NCI-H69 (cell line): ENCODE measurements at regions not wholly inside any gene's neighbourhood (a gene's known extent, or its start where the extent isn't known, plus 50 kb on each side); places are given as distances from the start of the nearest gene placed in this dataset.
A peak's percentile ranks its signal among the peaks of the same experiment; 100 is the strongest.

Source experiments
- DNase-seq: peaks from one replicate; lab custom pipeline; 2025; lab: John Stamatoyannopoulos, UW

- DNase-seq, result no peak
These were observed 139.3 kb upstream of the PMEPA1 start for GRCh38 chr20:57849121-57849520.

GRCh38 chr20:57848282-57848681 is 138.5 kb upstream of the PMEPA1 start:
- no peak for DNase-seq

- peak; percentile 26 for DNase-seq
These were observed 137.3 kb upstream of the PMEPA1 start for GRCh38 chr20:57847104-57847503.

GRCh38 chr20:57844626-57845596 is 135.1 kb upstream of the PMEPA1 start:
- DNase-seq, result no peak

GRCh38 chr20:57843941-57844625 is 134.3 kb upstream of the PMEPA1 start:
- DNase-seq, result no peak

GRCh38 chr20:57842720-57843119 is 132.9 kb upstream of the PMEPA1 start:
- peak; percentile 7 for DNase-seq

- no peak for DNase-seq
These were observed 131.6 kb upstream of the PMEPA1 start for GRCh38 chr20:57841297-57841866.

- DNase-seq, result no peak
These were observed 130.9 kb upstream of the PMEPA1 start for GRCh38 chr20:57840504-57841296.

- no peak for DNase-seq
These were observed 130.3 kb upstream of the PMEPA1 start for GRCh38 chr20:57840066-57840465.

GRCh38 chr20:57838670-57839151 is 128.9 kb upstream of the PMEPA1 start:
- DNase-seq, result peak; percentile 88

- DNase-seq, result no peak
These were observed 127.6 kb upstream of the PMEPA1 start for GRCh38 chr20:57837208-57838035.

GRCh38 chr20:57835588-57836455 is 126.0 kb upstream of the PMEPA1 start:
- DNase-seq, result peak; percentile 74

GRCh38 chr20:57835074-57835452 is 125.2 kb upstream of the PMEPA1 start:
- no peak for DNase-seq

- no peak for DNase-seq
These were observed 124.7 kb upstream of the PMEPA1 start for GRCh38 chr20:57834306-57835073.

- DNase-seq, result no peak
These were observed 122.3 kb upstream of the PMEPA1 start for GRCh38 chr20:57831993-57832585.

- DNase-seq, result no peak
These were observed 121.6 kb upstream of the PMEPA1 start for GRCh38 chr20:57831326-57831992.

GRCh38 chr20:57830515-57830895 is 120.7 kb upstream of the PMEPA1 start:
- no peak for DNase-seq

- no peak for DNase-seq
These were observed 120.1 kb upstream of the PMEPA1 start for GRCh38 chr20:57829805-57830514.
